OCI-LY7 (cell line): ENCODE measurements at regions not wholly inside any gene's neighbourhood (a gene's known extent, or its start where the extent isn't known, plus 50 kb on each side); places are given as distances from the start of the nearest gene placed in this dataset.

Source experiments
- BruUV-seq: library from RNA; stranded (reverse); fragments of 400-500 nt; replicated peaks from 2 replicates; lab custom pipeline; 2021; lab: Mats Ljungman, UMichigan
- CTCF ChIA-PET: fragments of 300-600 bp; sonication (Branson Sonifier 250); formaldehyde crosslinking; loops from one replicate; lab custom pipeline; 2022; ENCODE audit warnings: antibody characterized with exemption; ENCODE audit not compliant: unreplicated experiment; lab: Charles Lee
- POLR2A ChIA-PET: fragments of 300-600 bp; sonication (Branson Sonifier 250); formaldehyde crosslinking; loops from one replicate; lab custom pipeline; 2022; ENCODE audit warnings: antibody characterized with exemption; lab: Charles Lee
- DNase-seq: peaks from one replicate; pipeline ENCODE4 v3.0.0-alpha.2; 2015; ENCODE audit warnings: low spot score
- H2AFZ ChIP-seq: fragments of 200-600 bp; sonication (generic), shearing (Covaris generic); 2 replicates; pipeline ENCODE4 v1.6.1; 2014; ENCODE audit warnings: mild to moderate bottlenecking, antibody characterized with exemption, low read length, moderate library complexity
- H3K27ac ChIP-seq: fragments of 200-600 bp; sonication (generic); 2 replicates; pipeline ENCODE4 v1.5.1; 2014; ENCODE audit warnings: mixed run types, low read depth, mild to moderate bottlenecking, moderate library complexity, low read length, inconsistent platforms; ENCODE audit not compliant: poor library complexity, severe bottlenecking
- H3K36me3 ChIP-seq: fragments of 200-600 bp; sonication (generic); 2 replicates; pipeline ENCODE4 v1.6.1; 2014; ENCODE audit warnings: mild to moderate bottlenecking, antibody characterized with exemption, low read length, moderate library complexity, mixed read lengths; ENCODE audit not compliant: insufficient read depth
- H3K4me1 ChIP-seq: fragments of 200-600 bp; sonication (generic); 2 replicates; pipeline ENCODE4 v1.5.1; 2014; ENCODE audit warnings: mild to moderate bottlenecking, low read length; ENCODE audit not compliant: insufficient read depth, poor library complexity, severe bottlenecking
- H3K4me2 ChIP-seq: fragments of 200-600 bp; sonication (generic); 2 replicates; pipeline ENCODE4 v1.6.1; 2014; ENCODE audit warnings: mild to moderate bottlenecking, low read length
- H3K4me3 ChIP-seq: fragments of 200-600 bp; sonication (generic); 2 replicates; pipeline ENCODE4 v1.5.1; 2014; ENCODE audit warnings: mild to moderate bottlenecking, low read depth, low read length; ENCODE audit not compliant: poor library complexity, severe bottlenecking
- H3K79me2 ChIP-seq: fragments of 200-600 bp; sonication (generic); 2 replicates; pipeline ENCODE4 v1.6.1; 2016; ENCODE audit warnings: low read depth, mild to moderate bottlenecking, low read length, moderate library complexity, mixed read lengths; ENCODE audit not compliant: insufficient read depth
- H3K9me2 ChIP-seq: fragments of 200-600 bp; sonication (generic); 2 replicates; pipeline ENCODE4 v1.6.1; 2016; ENCODE audit warnings: mild to moderate bottlenecking, low read length, mixed read lengths; ENCODE audit not compliant: insufficient read depth
- H3K9me3 ChIP-seq: fragments of 200-600 bp; sonication (generic); 2 replicates; pipeline ENCODE4 v1.6.1; 2014; ENCODE audit warnings: mild to moderate bottlenecking, mixed run types, low read length, mixed read lengths
- H4K20me1 ChIP-seq: fragments of 200-600 bp; sonication (generic); 2 replicates; pipeline ENCODE4 v1.6.1; 2014; ENCODE audit warnings: mild to moderate bottlenecking, antibody characterized with exemption, low read length, moderate library complexity, mixed read lengths; ENCODE audit not compliant: insufficient read depth
- EZH2phosphoT487 ChIP-seq: fragments of 200-600 bp; sonication (generic); IDR thresholded peaks from 2 replicates; pipeline ENCODE4 v1.6.1; 2018; ENCODE audit warnings: low read depth, borderline replicate concordance, mild to moderate bottlenecking, mixed run types, antibody characterized with exemption, low read length, moderate library complexity, mixed read lengths
- intact Hi-C: fragments of 100-400 bp; cut with micrococcal nuclease; formaldehyde crosslinking; loops from one replicate; pipeline ENCODE4 v1.10.0; 2022; ENCODE audit not compliant: unreplicated experiment
- TF ChIP-seq, protein P1 (sequence below): fragments of 200-600 bp; sonication (generic); conservative IDR thresholded peaks from 2 replicates; pipeline ENCODE4 v1.5.1; 2014; ENCODE audit warnings: mild to moderate bottlenecking, antibody characterized with exemption, low read length, moderate library complexity, mixed read lengths

DNA sequence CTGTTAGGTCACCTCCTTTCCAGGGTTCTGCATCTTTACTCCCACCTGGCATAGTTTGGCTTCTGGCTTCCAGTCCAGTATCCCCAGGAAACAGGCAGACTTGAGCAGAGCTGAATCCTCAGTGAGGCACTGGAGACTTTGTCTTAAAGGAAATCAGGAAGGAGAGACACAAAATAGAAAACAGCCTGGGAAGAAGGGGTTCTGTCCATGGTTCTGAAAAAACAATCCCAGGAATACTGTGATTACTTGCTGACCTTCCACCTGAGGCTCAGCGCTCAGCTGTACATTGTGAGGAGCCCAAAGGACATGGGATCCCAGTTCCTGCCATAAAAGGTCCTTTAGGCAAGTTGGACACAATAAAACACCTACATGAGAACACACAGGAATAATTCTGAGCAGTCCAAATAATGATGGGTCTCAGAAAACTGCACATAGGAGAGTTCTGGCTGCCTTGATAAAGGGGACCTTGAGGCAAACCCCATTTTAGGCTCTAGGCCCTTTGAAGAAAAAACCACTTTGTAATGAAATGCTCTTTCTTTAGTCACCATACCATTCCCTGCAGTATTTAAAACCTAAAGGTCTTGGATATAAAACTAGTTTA, 81.4 kb upstream of the CRHR1 start:
- H3K79me2 ChIP-seq: no peaks in the 10 kb centered on the region
- TF ChIP-seq EZH2phosphoT487: no peak
- TF ChIP-seq, protein P1, sequence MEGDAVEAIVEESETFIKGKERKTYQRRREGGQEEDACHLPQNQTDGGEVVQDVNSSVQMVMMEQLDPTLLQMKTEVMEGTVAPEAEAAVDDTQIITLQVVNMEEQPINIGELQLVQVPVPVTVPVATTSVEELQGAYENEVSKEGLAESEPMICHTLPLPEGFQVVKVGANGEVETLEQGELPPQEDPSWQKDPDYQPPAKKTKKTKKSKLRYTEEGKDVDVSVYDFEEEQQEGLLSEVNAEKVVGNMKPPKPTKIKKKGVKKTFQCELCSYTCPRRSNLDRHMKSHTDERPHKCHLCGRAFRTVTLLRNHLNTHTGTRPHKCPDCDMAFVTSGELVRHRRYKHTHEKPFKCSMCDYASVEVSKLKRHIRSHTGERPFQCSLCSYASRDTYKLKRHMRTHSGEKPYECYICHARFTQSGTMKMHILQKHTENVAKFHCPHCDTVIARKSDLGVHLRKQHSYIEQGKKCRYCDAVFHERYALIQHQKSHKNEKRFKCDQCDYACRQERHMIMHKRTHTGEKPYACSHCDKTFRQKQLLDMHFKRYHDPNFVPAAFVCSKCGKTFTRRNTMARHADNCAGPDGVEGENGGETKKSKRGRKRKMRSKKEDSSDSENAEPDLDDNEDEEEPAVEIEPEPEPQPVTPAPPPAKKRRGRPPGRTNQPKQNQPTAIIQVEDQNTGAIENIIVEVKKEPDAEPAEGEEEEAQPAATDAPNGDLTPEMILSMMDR: no peak
- no peak overlapping the region for H3K27ac ChIP-seq
- H3K4me2 ChIP-seq: no peak overlapping the region
- no peaks in the 10 kb centered on the region for H3K36me3 ChIP-seq
- no peaks in the 10 kb centered on the region for H4K20me1 ChIP-seq
- no peak overlapping the region for H2AFZ ChIP-seq
- no peaks in the 10 kb centered on the region for H3K4me1 ChIP-seq
- H3K9me3 ChIP-seq: no peaks in the 10 kb centered on the region
- ChIA-PET CTCF (no interaction called here), POLR2A (no interaction called here)
- BruUV-seq: no TSS peak
- H3K4me3 ChIP-seq: no peak overlapping the region
- intact Hi-C loops: no loop called here
- DNase-seq: no peak
- no peaks in the 10 kb centered on the region for H3K9me2 ChIP-seq

DNA sequence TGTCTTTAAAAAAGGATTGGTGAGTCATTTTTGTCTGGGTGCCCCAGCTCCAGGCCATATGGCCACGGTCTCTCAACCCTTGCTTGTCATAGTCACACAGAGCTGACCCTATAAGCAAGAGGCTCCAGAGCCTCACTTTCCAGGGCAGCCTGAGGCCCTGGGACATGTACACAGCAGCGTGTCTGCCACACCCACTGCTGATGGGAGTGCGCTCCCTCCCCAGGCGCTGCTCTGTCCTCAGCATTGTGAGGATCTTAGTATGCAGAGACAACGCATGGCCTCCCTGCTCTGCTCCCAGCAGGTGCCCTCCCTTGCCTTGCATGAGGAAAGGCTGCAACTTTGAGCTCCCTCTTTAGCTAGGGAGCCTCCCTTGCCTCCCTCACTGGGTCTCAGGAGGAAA, 80.8 kb upstream of the CRHR1 start:
- Histone ChIP-seq H2AFZ (no peak overlapping the region), H3K36me3 (no peaks in the 10 kb centered on the region), H3K4me2 (no peak overlapping the region), H3K4me1 (no peaks in the 10 kb centered on the region), H3K9me3 (no peaks in the 10 kb centered on the region), H3K9me2 (no peaks in the 10 kb centered on the region), H3K4me3 (no peak overlapping the region), H3K27ac (no peak overlapping the region), H3K79me2 (no peaks in the 10 kb centered on the region), H4K20me1 (no peaks in the 10 kb centered on the region)
- no peak for TF ChIP-seq EZH2phosphoT487
- TF ChIP-seq, protein P1: no peak
- ChIA-PET CTCF (no interaction called here), POLR2A (no interaction called here)
- no peak for DNase-seq
- BruUV-seq: no TSS peak
- intact Hi-C loops: no loop called here

DNA sequence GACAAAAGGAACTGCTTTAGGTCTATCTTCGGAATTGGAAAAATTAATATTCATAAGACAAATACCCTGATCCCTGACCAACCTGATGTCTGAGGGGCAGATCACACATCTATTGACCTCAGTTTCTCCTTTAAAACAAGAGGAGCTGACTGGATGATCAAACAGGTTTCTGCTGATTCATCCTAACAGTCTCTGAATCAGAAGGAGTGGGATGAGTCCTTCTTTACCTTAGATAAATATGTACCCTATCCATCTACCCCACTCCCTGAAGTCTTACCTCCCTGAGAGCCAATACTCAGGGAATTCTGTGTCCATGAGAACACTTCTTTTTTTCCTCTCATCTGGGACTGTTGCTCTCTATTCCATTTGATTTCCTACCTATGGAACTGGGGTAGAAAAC, 80.3 kb upstream of the CRHR1 start:
- CTCF ChIA-PET: no interaction called here
- no peak for DNase-seq
- Histone ChIP-seq H3K27ac (no peak overlapping the region), H3K79me2 (no peaks in the 10 kb centered on the region), H3K9me3 (no peaks in the 10 kb centered on the region), H3K36me3 (no peaks in the 10 kb centered on the region), H4K20me1 (no peaks in the 10 kb centered on the region), H3K9me2 (no peaks in the 10 kb centered on the region), H3K4me2 (no peak overlapping the region), H2AFZ (no peak overlapping the region), H3K4me1 (no peaks in the 10 kb centered on the region), H3K4me3 (no peak overlapping the region)
- intact Hi-C loops: no loop called here
- no TSS peak for BruUV-seq
- POLR2A ChIA-PET: no interaction called here
- no peak for TF ChIP-seq EZH2phosphoT487
- TF ChIP-seq, protein P1: no peak
